HCT116 (cell line): ENCODE measurements at regions not wholly inside any gene's neighbourhood (a gene's known extent, or its start where the extent isn't known, plus 50 kb on each side); places are given as distances from the start of the nearest gene placed in this dataset.

ENCODE experiments used
- ATAC-seq: fragments of 200-7000 bp; cut with Tn5 transposase; 2 replicates; pipeline ENCODE4 v1.9.1; 2020; ENCODE audit warnings: mild to moderate bottlenecking, moderate library complexity
- BruUV-seq: library from RNA; stranded (reverse); fragments of 400-500 nt; replicated peaks from 2 replicates; lab custom pipeline; 2021; lab: Mats Ljungman, UMichigan
- CTCF ChIA-PET: fragments of 300-600 bp; sonication (Branson Sonifier 250); formaldehyde crosslinking; loops from one replicate; lab custom pipeline; 2021; ENCODE audit warnings: antibody characterized with exemption; lab: Charles Lee
- POLR2A ChIA-PET: fragments of 300-600, 350-600 bp; sonication (Branson Sonifier 250); formaldehyde crosslinking; loops from one replicate; lab custom pipeline; 2021; ENCODE audit warnings: antibody characterized with exemption; lab: Charles Lee
- RAD21 ChIA-PET, 2 experiments: fragments of 300-600 bp; sonication (Branson Sonifier 250); formaldehyde crosslinking; loops; one replicate each; lab custom pipeline; 2023; ENCODE audit warnings: low total read pairs in 2 of 2; ENCODE audit not compliant: uncharacterized antibody in 2 of 2, unreplicated experiment in 2 of 2, low non-redundant PET in 1 of 2; lab: Charles Lee
- DNase-seq: peaks from one replicate; pipeline ENCODE4 v3.0.0-alpha.2; 2010; ENCODE audit warnings: low read depth, low spot score
- H2AFZ ChIP-seq: fragments of 200-600 bp; shearing (Covaris generic), sonication (generic); 2 replicates; pipeline ENCODE4 v1.6.1; 2017; ENCODE audit warnings: low read depth, mixed run types, mixed read lengths, antibody characterized with exemption, low read length; ENCODE audit not compliant: poor library complexity, severe bottlenecking
- H3K27ac ChIP-seq: 2 replicates; pipeline ENCODE4 v1.5.1; 2012; ENCODE audit warnings: low read depth, low read length
- H3K27me3 ChIP-seq: fragments of 200-600 bp; sonication (generic); 2 replicates; pipeline ENCODE4 v1.6.1; 2016; ENCODE audit warnings: mixed run types, low read length, mixed read lengths; ENCODE audit not compliant: insufficient read depth
- H3K36me3 ChIP-seq, 2 experiments: fragments of 200-500 bp in 1 of 2; fragments of 200-600 bp in 1 of 2; sonication (Bioruptor generic) in 1 of 2; sonication (generic) in 1 of 2; 2 replicates each; pipeline versions ENCODE4 v1.5.1 to v1.6.1; 2014 to 2016; ENCODE audit warnings: low read length in 2 of 2, inconsistent platforms in 1 of 2, mixed read lengths in 1 of 2, mixed run types in 1 of 2; ENCODE audit not compliant: insufficient read depth in 2 of 2, control insufficient read depth in 1 of 2
- H3K4me1 ChIP-seq, 2 experiments: fragments of 200-600 bp in 1 of 2; sonication (generic) in 1 of 2; 2 replicates each; pipeline versions ENCODE4 v1.5.1 to v1.6.1; 2012 to 2017; ENCODE audit warnings: low read length in 2 of 2, inconsistent platforms in 1 of 2, mild to moderate bottlenecking in 1 of 2, mixed read lengths in 1 of 2, mixed run types in 1 of 2, moderate library complexity in 1 of 2; ENCODE audit not compliant: insufficient read depth in 2 of 2, control insufficient read depth in 1 of 2
- H3K4me2 ChIP-seq: fragments of 200-600 bp; sonication (generic); 2 replicates; pipeline ENCODE4 v1.6.1; 2017; ENCODE audit warnings: mixed run types, low read length, mixed read lengths
- H3K4me3 ChIP-seq, 2 experiments: fragments of 200-600 bp in 1 of 2; sonication (generic) in 1 of 2; replicated peaks in 1 of 2; 2 replicates each; pipeline ENCODE4 v1.5.1; 2011 to 2016; ENCODE audit warnings: low read length in 2 of 2, control low read depth in 1 of 2, low read depth in 1 of 2, mild to moderate bottlenecking in 1 of 2, mixed read lengths in 1 of 2, mixed run types in 1 of 2
- H3K79me2 ChIP-seq: fragments of 200-600 bp; sonication (generic); 2 replicates; pipeline ENCODE4 v1.6.1; 2017; ENCODE audit warnings: mild to moderate bottlenecking, mixed run types, low read length, moderate library complexity, mixed read lengths; ENCODE audit not compliant: insufficient read depth
- H3K9ac ChIP-seq: fragments of 200-600 bp; sonication (generic); 2 replicates; pipeline ENCODE4 v1.6.1; 2016; ENCODE audit warnings: low read length, mixed read lengths
- H3K9me2 ChIP-seq: fragments of 200-600 bp; sonication (generic), shearing (Covaris generic); 2 replicates; pipeline ENCODE4 v1.6.1; 2017; ENCODE audit warnings: mixed run types, mild to moderate bottlenecking, moderate library complexity; ENCODE audit not compliant: insufficient read depth
- H3K9me3 ChIP-seq, 2 experiments: fragments of 200-500 bp in 1 of 2; fragments of 200-600 bp in 1 of 2; sonication (Bioruptor generic) in 1 of 2; sonication (generic) in 1 of 2; 2 replicates each; pipeline ENCODE4 v1.6.1; 2014 to 2017; ENCODE audit warnings: low read length in 2 of 2, mixed read lengths in 2 of 2, inconsistent platforms in 1 of 2, low read depth in 1 of 2, mild to moderate bottlenecking in 1 of 2, mixed run types in 1 of 2, moderate library complexity in 1 of 2; ENCODE audit not compliant: control insufficient read depth in 1 of 2, insufficient read depth in 1 of 2
- H4K20me1 ChIP-seq: fragments of 200-600 bp; sonication (generic), shearing (Covaris generic); 2 replicates; pipeline ENCODE4 v1.6.1; 2017; ENCODE audit warnings: mixed run types, mild to moderate bottlenecking, moderate library complexity; ENCODE audit not compliant: insufficient read depth
- CBX3 ChIP-seq: IDR thresholded peaks from 2 replicates; pipeline ENCODE4 v1.6.1; 2012; ENCODE audit warnings: low read depth
- CEBPB ChIP-seq: IDR thresholded peaks from 2 replicates; pipeline ENCODE4 v1.6.1; 2012; ENCODE audit warnings: low read depth
- EZH2 ChIP-seq: fragments of 200-600 bp; sonication (generic); IDR thresholded peaks from 2 replicates; pipeline ENCODE4 v1.6.1; 2017; ENCODE audit warnings: antibody characterized with exemption, mixed run types
- FOSL1 ChIP-seq: IDR thresholded peaks from 2 replicates; pipeline ENCODE4 v1.6.1; 2012; ENCODE audit warnings: low read depth
- POLR2AphosphoS5 ChIP-seq: IDR thresholded peaks from 2 replicates; pipeline ENCODE4 v1.6.1; 2011; ENCODE audit warnings: mild to moderate bottlenecking, low read depth, low read length, moderate library complexity
- RAD21 ChIP-seq: IDR thresholded peaks from 2 replicates; pipeline ENCODE4 v1.6.1; 2012; ENCODE audit warnings: low read depth, mild to moderate bottlenecking
- SIN3A ChIP-seq: IDR thresholded peaks from 2 replicates; pipeline ENCODE4 v1.6.1; 2012; ENCODE audit warnings: low read depth
- SP1 ChIP-seq: IDR thresholded peaks from 2 replicates; pipeline ENCODE4 v1.6.1; 2012; ENCODE audit warnings: low read depth
- TCF7L2 ChIP-seq: IDR thresholded peaks from 2 replicates; pipeline ENCODE4 v1.7.0; 2011; ENCODE audit warnings: borderline replicate concordance, inconsistent platforms; ENCODE audit not compliant: insufficient read depth, insufficient read length; ENCODE audit errors: extremely low read depth
- YY1 ChIP-seq: IDR thresholded peaks from 2 replicates; pipeline ENCODE4 v1.6.1; 2011; ENCODE audit warnings: low read length, low read depth, moderate library complexity, mild to moderate bottlenecking; ENCODE audit not compliant: insufficient replicate concordance; ENCODE audit errors: extremely low read depth
- ZFX ChIP-seq: fragments of 450-650 bp; IDR thresholded peaks from 2 replicates; pipeline ENCODE4 v1.6.1; 2017
- ZNF274 ChIP-seq: fragments of 200-500 bp; sonication (Bioruptor generic); IDR thresholded peaks from 2 replicates; pipeline ENCODE4 v1.6.1; 2014; ENCODE audit warnings: mild to moderate bottlenecking, low read depth, low read length, inconsistent platforms
- intact Hi-C: fragments of 100-400 bp; cut with micrococcal nuclease; formaldehyde crosslinking; loops from 2 replicates; pipeline ENCODE4 v1.10.0; 2022
- TF ChIP-seq, protein P1 (sequence below): IDR thresholded peaks from 2 replicates; pipeline ENCODE4 v1.6.1; 2012; ENCODE audit warnings: low read depth

GRCh38 chr9:124182741-124183140 lies 75.0 kb upstream of the NEK6 start:
- Histone ChIP-seq H3K9me3 (no peaks in the 10 kb centered on the region; a peak in 1 of 4 replicates), H4K20me1 (no peaks in the 10 kb centered on the region), H3K79me2 (no peaks in the 10 kb centered on the region), H3K4me1 (no peaks in the 10 kb centered on the region), H3K9me2 (no peaks in the 10 kb centered on the region), H3K4me2 (no peak overlapping the region), H3K9ac (no peak overlapping the region), H3K27me3 (peaks cover 11% of the 10 kb centered on the region; the same call in 1 of the 2 replicates), H2AFZ (no peak overlapping the region), H3K27ac (no peak overlapping the region), H3K36me3 (no peaks in the 10 kb centered on the region), H3K4me3 (no peak overlapping the region)
- CTCF ChIA-PET = no interaction called here
- intact Hi-C loops = no loop called here
- RAD21 ChIA-PET = no interaction called here
- BruUV-seq = no TSS peak
- POLR2A ChIA-PET = no interaction called here
- TF ChIP-seq SP1 (no peak), RAD21 (no peak), FOSL1 (no peak), EZH2 (no peak), POLR2AphosphoS5 (no peak), TCF7L2 (no peak), CBX3 (no peak), SIN3A (no peak), YY1 (no peak), CEBPB (no peak), ZNF274 (no peak), ZFX (no peak)
- TF ChIP-seq, protein P1, sequence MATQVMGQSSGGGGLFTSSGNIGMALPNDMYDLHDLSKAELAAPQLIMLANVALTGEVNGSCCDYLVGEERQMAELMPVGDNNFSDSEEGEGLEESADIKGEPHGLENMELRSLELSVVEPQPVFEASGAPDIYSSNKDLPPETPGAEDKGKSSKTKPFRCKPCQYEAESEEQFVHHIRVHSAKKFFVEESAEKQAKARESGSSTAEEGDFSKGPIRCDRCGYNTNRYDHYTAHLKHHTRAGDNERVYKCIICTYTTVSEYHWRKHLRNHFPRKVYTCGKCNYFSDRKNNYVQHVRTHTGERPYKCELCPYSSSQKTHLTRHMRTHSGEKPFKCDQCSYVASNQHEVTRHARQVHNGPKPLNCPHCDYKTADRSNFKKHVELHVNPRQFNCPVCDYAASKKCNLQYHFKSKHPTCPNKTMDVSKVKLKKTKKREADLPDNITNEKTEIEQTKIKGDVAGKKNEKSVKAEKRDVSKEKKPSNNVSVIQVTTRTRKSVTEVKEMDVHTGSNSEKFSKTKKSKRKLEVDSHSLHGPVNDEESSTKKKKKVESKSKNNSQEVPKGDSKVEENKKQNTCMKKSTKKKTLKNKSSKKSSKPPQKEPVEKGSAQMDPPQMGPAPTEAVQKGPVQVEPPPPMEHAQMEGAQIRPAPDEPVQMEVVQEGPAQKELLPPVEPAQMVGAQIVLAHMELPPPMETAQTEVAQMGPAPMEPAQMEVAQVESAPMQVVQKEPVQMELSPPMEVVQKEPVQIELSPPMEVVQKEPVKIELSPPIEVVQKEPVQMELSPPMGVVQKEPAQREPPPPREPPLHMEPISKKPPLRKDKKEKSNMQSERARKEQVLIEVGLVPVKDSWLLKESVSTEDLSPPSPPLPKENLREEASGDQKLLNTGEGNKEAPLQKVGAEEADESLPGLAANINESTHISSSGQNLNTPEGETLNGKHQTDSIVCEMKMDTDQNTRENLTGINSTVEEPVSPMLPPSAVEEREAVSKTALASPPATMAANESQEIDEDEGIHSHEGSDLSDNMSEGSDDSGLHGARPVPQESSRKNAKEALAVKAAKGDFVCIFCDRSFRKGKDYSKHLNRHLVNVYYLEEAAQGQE = no peak
- DNase-seq = no peak
- ATAC-seq = no peak
